Kidney tubule cell (primary cell): ENCODE measurements at regions not wholly inside any gene's neighbourhood (a gene's known extent, or its start where the extent isn't known, plus 50 kb on each side); places are given as distances from the start of the nearest gene placed in this dataset.
A peak's percentile ranks its signal among the peaks of the same experiment; 100 is the strongest.
"Not testable (repeated sequence)": the region's sequence is repeated elsewhere in the genome, so short reads cannot be mapped to it uniquely, and the experiment has no call there.

Experiments
- DNase-seq: peaks from one replicate; pipeline ENCODE4 v3.0.0-alpha.2; 2018; ENCODE audit warnings: low spot score

DNA sequence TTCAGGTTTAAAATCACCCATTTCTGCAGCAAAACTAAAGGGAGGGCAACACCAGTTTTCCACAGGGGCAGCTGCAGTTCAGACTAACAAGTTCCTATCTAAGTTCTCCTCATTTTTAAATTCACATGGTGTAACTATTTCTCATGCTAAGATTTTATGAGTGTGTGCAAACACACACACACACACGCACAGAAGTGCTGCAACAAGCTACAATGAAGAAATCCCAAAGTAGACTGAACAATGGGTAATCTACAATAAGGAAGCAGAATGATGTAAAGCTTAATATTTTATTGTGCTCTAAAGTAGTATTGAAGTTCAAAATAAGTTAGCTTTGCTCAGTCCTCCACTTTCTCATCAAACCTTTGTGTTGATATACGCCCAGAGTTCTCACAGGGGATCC lies 140.8 kb upstream of the SPATA31A3 start:
- not testable (repeated sequence) for DNase-seq

DNA sequence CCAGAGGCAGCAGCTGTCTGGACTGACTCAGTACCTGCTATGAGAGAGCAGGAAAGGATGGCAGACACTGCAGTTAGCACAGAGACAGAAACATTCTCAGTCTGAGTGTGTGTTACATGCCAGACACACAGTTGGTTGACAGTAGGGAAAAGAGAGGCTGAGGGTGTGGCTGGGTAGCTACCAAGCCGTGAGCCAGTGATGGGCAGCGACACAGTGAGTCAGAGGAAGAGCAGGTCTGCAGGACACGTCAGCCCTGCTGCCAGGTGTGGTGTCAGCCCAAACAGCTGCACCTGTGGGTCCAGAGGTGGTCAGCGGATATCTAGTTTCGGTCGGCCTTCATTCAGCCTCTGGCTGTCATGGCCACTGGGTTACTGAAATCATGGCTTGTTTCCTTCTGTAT lies 124.4 kb upstream of the SPATA31A3 start:
- not testable (repeated sequence) for DNase-seq

DNA sequence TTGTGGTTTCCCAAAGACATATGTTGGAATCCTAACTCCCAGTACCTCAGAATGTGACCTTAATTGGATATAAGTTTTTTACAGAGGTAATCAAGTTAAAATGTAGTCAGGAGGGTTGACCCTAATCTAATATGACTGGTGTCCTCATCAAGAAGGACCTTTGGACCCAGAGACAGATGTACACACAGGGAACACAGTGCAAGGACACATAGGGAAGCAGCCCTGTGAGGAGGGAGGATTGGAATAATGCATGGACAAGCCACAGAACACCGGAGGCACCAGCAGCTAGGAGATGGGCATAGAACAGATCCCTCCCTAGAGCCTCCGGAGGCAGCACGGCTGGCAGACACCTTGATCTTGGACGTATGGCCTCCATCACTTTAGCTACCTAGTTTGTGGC lies 119.8 kb upstream of the SPATA31A3 start:
- DNase-seq = not testable (repeated sequence)

DNA sequence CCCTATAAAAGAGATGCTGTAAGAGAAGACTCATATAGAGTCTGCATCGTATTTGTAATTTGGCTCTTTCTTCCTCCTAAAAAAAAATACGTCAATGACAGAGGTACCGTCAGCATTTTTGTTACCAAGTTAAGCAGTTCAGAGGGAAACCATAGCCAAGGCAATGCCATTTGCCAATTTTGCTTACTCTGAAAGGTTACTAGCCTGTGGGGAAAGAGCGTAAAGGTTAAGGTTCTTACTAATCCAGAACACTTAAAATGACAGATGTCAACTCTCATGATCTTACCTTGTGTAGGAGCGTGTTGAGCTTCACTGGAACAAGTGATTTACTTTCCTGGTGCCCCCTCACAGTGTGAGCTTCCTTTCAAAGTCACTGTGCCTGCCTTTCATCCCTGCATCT lies 119.4 kb upstream of the SPATA31A3 start:
- peak; percentile 0 for DNase-seq

DNA sequence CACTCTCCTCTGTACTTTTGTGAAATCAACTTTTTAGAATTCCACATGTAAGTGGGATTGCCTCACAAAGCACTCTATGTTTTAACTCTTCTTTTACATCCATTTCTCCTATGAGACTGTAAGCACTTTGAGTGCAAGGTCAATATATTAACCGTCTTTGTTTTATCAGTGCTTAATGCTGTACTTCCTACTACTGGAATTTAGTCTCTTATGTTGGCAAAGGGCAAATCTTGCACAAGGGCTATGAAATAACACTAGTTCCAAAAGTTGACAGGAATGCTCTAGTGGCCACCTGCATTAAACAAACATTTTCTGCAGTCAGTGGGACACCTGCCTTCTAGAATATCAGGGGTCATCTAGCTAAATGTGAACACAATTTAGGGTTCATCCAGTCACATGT lies 117.5 kb upstream of the SPATA31A3 start:
- DNase-seq = not testable (repeated sequence)

DNA sequence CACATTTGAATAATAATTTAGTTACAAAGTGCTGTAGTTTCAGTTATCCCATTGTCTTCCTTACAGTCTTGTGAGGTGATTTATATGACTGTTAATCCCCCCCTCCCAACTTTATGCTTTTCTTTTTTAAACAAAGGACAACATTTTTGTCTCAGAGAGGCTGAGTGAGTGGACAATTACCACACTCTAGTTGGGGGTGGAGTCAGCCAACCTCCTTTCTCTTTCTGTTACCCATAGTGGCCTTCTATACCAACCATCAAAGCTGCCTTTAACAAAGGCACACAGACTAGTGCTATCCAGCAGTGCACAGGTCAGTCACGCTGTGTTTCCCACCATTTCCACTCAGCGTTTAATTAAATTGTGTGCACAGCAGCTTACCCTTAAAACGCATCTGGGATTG lies 114.3 kb upstream of the SPATA31A3 start:
- not testable (repeated sequence) for DNase-seq

DNA sequence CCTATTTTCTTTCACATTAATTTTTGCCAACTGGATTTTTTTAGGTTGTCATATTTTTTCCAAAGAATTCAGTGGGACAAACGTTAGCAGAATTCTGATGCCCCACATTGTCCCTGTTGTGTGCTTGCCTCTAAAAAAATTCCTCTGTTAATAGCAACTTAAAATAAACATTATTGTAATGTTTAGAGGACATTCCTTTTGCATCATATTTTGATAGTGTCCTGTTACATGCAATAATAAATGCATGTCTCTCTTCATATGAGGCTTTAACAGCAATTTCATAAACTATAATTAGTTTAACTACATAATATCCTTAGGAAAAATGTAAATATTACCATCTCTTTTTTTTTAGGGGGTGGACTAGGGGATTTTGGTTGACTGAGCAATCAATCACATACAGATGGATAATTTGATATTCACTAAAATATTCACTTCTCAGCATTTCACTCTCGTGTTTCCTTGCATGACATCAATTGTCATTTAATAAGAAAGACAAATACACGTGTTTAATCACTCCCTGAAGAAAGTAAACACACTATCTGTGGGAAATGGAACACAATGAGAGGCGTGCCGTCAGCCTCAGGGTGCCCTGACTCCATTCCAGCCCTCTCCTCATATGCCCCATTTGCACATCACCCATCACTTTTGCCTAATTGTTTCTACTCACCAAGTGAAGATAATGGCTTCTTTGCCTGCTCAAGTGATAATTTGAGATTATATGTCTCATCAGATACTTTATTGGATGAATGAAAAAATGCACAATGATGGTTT lies 110.3 kb upstream of the SPATA31A3 start:
- DNase-seq = not testable (repeated sequence)

DNA sequence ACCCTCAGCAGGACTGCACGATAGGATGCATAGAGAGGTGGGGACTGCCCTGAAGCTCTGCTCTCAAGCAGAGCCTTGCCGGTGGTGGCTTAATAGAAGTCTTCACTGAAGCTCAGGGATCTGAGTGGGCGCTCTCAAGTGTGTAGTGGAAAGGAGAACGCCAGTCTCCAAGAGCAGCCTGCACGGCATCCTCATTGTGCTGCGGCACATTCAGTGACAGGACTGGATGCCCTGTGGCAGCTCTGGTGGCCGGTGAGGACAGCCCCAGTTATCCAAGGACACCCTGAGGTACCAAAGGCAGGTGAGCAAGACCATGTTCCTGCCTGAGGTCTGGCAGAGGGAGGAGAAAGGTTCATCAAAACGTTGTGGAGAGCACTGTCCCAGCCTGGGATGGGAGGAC lies 98.8 kb upstream of the SPATA31A3 start:
- not testable (repeated sequence) for DNase-seq

DNA sequence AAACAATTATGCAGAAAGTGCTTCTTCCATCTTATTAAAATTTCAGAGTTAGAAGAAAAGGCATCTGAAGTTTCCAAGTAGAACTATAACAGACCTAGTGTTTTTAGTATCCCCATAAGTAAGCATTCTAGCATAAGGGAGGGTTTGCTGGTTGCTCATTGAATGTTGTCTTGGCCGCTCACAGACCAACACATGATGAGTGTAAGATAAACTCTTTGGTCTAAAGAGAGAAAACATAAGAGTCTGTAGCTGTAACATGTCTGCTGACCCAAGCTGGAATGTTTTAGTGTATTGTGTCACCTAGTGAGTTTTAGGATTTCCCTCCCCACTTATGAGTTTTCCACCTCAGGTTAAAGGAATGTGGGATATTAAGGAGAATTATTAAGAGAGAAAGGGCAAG lies 94.5 kb upstream of the SPATA31A3 start:
- DNase-seq = not testable (repeated sequence)

DNA sequence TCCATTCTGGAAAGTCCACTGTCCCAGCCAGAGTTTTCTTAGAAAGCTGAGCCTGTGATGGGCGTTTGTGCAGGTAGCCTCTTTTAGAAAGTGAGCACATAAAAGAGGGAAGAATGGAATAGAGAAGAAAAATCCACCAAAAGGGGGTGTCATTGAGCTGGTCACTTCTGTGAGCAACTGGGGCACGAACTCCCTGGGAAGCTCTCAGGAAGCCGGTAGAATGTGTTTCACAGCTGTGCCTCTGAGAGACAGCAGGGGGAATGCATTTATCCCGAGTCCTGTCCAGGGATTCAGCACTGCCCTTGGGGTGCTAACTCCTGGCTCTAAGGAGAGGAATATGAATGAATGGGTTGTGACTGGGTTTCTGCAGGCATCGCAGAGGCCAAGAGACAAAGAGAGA lies 73.8 kb upstream of the SPATA31A3 start:
- DNase-seq = not testable (repeated sequence)

DNA sequence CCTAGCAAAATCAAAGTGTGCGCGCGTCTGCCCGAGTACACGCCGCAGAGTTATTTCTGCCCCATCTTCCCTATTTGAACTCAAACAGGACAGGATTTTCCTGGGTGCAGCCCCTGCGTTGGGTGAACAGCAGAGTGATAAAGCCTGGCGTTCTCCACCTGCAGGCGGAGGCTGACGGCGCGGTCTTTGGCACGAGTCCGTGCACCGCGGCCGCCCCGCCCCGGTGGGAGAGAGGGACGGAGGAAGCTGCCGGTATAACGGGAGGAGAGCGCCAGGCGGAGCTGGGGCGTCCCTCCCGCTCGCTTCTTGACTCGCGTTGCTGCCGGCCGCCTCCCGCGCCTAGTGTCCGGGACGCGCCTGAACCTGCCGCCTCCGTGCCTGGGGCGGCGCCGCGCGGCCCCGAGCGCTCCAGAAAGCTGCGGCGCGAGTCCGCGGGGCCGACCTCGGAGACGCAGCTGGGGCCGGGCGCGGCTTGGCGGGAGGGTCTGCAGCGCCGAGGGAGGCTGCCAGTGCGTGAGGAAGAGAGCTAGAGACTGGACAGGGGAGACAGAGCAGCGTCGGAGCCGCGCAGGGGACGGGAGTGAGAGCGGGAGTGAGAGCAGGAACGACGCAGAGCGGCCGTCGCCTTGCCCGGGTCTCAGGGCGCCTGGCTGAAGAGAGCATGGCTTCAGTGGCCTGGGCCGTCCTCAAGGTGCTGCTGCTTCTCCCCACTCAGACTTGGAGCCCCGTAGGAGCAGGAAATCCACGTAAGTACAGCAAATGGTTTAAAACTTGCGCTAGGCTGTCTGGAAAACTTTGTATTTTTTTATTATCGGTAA lies 66.8 kb upstream of the SPATA31A3 start:
- DNase-seq = peak; percentile 59
